Pulmonary artery endothelial cell (primary cell): ENCODE measurements at regions not wholly inside any gene's neighbourhood (a gene's known extent, or its start where the extent isn't known, plus 50 kb on each side); places are given as distances from the start of the nearest gene placed in this dataset.

Experiments
- DNase-seq: peaks from one replicate; pipeline ENCODE4 v3.0.0-alpha.2; 2011; ENCODE audit warnings: low read depth, low spot score

- DNase-seq: no peak
These were observed 857.3 kb upstream of the ZWINT start for GRCh38 chr10:57218382-57218781.

- DNase-seq: no peak
These were observed 841.3 kb upstream of the ZWINT start for GRCh38 chr10:57202356-57202755.

GRCh38 chr10:57188846-57189245, 827.8 kb upstream of the ZWINT start:
- no peak for DNase-seq

GRCh38 chr10:57186201-57186600, 825.1 kb upstream of the ZWINT start:
- no peak for DNase-seq

GRCh38 chr10:57169597-57169996, 808.5 kb upstream of the ZWINT start:
- DNase-seq: no peak

- DNase-seq: no peak
These were observed 807.7 kb upstream of the ZWINT start for GRCh38 chr10:57168611-57169240.

GRCh38 chr10:57165671-57166070, 804.6 kb upstream of the ZWINT start:
- DNase-seq: no peak

GRCh38 chr10:57162231-57162630, 801.2 kb upstream of the ZWINT start:
- no peak for DNase-seq

- DNase-seq: no peak
These were observed 800.1 kb upstream of the ZWINT start for GRCh38 chr10:57161157-57161556.

- DNase-seq: no peak
These were observed 784.5 kb upstream of the ZWINT start for GRCh38 chr10:57145548-57145947.

GRCh38 chr10:57142925-57143576, 782.0 kb upstream of the ZWINT start:
- DNase-seq: no peak

- DNase-seq: no peak
These were observed 780.6 kb upstream of the ZWINT start for GRCh38 chr10:57141708-57142107.

GRCh38 chr10:57119684-57120083, 758.6 kb upstream of the ZWINT start:
- DNase-seq: no peak

- DNase-seq: no peak
These were observed 752.5 kb upstream of the ZWINT start for GRCh38 chr10:57113545-57113944.

GRCh38 chr10:57102236-57102635, 741.2 kb upstream of the ZWINT start:
- no peak for DNase-seq

- DNase-seq: no peak
These were observed 737.1 kb upstream of the ZWINT start for GRCh38 chr10:57098146-57098545.

GRCh38 chr10:57096044-57096443, 735.0 kb upstream of the ZWINT start:
- DNase-seq: no peak

GRCh38 chr10:57094965-57095364, 733.9 kb upstream of the ZWINT start:
- no peak for DNase-seq

GRCh38 chr10:57094083-57094482, 733.0 kb upstream of the ZWINT start:
- no peak for DNase-seq

GRCh38 chr10:57053530-57053929, 692.5 kb upstream of the ZWINT start:
- no peak for DNase-seq

- no peak for DNase-seq
These were observed 688.0 kb upstream of the ZWINT start for GRCh38 chr10:57049096-57049495.

- no peak for DNase-seq
These were observed 677.5 kb upstream of the ZWINT start for GRCh38 chr10:57038531-57038930.

GRCh38 chr10:57035310-57035709, 674.3 kb upstream of the ZWINT start:
- no peak for DNase-seq
